ENCODE measurements at regions not wholly inside any gene's neighbourhood (a gene's known extent, or its start where the extent isn't known, plus 50 kb on each side); places are given as distances from the start of the nearest gene placed in this dataset.

DNA sequence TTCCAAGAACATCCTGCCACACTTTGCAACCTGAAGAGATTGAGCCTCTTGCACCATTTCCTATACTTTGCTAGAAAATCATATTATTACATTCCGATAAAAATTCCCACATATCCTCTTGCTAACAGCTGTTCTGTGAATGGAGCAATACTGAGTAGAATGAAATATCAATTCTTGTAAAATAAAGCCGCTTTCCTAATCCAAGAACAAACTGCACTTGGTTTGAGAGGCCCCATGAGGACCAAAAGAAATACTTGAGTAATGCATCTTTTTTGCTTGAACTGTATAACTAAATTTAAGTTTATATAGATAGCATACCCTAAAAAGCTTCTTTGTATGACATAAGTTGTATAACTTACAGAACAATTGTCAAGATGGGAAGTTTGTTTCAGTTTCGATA is 632.4 kb upstream of the SLC8A1 start:
- DNase-seq = no peak

DNA sequence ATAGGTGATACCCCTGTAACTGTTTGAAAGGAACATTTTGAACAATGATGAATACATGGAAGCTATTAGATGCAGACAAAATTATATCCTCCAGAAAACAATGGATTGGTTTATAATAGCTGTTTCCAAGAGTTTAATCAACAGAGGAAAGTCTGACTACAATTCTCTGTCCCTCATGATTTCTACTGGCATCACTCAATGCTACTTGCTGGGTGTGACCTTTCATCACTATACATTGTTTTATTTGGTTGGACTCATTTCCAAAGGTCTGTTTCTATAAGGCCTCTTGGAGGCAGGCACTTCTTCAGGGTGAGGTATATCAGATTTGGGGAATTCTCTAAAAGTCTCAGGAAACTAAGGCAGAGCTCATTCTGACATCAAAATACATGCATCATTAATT is 636.1 kb upstream of the SLC8A1 start:
- DNase-seq = no peak

DNA sequence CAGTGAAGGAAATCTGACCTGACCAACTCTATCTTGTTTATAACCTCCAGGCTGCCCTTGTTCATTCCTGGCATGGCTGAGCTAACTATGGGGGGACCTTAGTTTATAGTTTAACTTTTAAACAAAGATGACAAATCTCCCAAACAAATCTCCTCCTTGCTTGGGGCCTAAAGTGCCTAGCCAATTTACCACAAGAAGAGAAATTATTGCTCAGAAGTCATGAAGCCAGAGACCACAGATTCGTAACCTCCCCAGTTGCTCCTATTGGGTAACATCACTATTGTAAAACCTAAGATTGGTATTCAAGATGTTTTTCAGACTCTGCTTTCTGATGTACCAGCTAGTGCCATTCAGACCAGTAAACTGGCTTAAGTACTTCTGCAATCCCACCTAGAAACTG is 649.4 kb upstream of the SLC8A1 start:
- no peak for DNase-seq

DNA sequence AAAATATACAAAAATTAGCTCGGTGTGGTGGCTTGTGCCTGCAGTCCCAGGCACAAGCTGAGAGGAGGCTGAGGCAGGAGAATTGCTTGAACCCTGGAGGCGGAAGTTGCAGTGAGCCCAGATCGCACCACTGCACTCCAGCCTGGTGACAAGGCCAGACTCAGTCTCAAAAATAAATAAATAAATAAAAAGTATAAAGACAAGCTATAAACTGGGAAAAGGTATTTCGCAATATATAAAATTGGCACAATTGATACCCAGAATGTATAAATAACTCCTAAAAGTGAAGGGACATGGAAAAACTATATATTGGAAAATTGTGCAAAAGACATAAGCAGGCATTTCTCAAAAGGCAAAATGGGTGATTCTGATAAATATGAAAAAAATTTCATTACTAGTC is 657.9 kb upstream of the SLC8A1 start:
- DNase-seq = no peak

DNA sequence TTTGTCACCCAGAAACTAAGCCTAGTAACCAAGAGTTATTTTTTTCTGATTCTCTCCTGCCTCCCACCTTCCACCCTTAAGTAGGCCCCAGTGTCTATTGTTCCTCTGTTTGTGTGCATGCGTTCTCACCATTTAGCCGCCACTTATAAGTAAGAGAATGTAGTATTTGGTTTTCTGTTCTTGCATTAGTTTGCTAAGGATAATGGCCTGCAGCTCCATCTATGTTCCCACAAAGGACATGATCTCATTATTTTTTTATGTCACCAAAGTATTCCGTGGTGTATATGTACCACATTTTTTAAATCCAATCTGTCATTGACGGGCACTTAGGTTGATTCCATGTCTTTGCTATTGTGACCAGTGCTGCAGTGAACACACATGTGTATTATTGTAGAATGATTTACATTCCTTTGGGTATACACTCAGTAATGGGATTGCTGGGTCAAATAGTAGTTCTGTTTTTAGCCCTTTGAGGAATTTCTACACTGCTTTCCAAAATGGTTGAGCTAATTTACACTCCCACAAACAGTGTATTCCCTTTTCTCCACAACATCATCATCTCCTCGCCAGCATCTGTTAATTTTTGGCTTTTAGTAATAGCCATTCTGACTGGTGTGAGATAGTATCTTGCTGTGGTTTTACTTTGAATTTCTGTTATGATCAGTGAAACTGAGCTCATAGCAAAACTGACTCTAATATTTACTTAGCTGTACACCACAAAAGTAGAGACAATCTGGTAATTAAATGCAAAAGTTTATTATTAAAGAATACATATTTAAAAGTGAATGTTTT is 660.1 kb upstream of the SLC8A1 start:
- no peak for DNase-seq

DNA sequence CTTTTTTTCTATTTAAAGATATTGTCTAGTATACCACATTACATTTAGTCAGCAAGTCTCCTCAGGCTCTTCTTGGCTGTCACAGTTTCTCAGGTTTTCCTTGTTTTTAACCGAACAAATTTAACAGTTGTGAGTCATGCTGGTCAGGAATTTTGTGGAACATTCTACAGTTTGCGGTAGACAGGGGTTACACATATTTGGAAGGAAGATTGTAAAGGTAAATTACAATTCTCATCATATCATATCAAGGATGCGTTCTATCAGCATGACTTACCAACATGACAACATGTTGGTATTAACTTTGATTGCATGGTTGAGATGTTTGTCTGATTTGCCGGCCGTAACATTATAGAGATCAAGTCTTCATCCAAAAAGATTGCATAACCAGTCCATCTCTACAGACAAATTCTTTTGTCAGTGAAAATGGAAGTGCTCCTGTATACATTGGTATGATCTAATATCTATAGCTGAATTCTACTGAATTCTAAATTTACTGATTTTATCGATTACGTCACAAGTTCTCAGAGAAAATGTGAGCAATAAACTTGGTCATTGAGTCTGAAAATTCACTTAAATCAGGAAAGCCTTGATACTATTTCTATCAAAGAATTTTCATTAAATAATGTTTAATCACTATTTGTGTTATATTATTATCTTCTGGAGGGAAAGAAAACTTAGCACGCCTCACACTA is 664.4 kb upstream of the SLC8A1 start:
- DNase-seq = no peak

DNA sequence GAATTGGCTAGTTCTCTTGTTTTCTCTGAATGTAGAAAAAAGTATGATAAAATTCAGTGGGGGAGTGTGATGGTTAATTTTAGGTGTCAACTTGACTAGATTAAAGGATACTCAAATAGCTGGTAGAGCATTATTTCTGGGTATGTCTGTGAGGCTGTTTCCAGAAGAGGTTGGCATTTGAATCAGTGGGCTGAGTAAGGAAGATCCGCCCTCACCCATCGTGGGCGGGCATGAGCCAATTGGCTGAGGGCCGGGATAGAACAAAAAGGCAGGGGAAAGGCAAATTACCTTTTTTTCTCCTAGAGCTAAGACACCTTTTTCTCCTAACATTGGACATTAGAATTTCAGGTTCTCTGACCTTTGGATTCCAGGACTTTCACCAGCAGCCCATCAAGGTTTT is 667.6 kb upstream of the SLC8A1 start:
- no peak for DNase-seq

DNA sequence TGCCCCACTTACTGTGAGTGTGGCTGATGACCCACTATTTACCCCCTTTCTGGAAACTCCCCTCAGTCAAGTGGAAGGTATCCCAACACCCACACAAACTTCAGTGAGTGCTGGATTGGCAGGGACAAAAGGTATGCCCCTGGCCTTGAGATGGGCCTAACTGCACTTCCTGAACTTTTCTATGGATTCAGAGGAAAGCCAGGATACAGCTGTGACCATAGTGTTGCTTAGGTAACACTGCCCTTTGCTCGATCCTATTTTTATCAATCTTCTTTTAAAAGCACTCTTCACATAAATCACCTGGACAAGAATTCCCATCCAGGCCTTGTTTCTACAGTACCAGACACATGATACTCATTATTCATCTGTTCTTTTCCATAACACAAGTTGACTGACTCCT is 671.5 kb upstream of the SLC8A1 start:
- no peak for DNase-seq

DNA sequence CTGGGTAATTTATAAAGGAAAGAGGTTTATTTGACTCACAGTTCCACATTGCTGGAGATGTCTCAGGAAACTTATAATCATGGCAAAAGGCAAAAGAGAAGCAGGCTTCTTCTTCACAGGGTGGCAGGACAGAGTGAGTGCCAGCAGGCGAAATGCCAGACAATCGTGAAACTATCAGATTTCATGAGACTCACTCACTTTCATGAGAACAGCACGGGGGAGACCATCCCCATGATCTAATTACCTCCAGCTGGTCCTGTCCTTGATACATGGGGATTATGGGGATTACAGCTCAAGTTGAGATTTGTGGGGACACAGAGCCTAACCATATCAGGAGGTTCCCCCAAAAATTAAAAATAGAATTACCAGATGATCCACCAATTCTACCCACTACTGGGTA is 675.5 kb upstream of the SLC8A1 start:
- DNase-seq = no peak

DNA sequence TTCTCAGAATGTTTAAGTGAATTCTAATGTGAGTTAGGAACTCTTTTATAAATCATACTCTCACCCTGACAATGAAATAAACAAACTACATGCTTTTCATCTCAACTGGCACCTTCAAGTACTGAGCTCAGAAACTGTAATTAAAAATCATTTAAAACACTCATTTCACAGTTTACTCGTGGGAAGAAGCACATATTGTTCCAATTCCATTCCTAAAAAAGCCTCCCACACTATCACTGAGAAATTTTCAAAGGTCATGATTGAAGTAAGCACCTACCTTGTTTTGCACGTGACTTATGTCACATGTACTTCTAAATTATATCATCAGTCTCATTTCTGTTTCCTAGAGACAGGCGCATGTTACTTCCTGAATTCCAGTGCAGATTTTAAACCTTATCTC is 678.1 kb upstream of the SLC8A1 start:
- DNase-seq = no peak

DNA sequence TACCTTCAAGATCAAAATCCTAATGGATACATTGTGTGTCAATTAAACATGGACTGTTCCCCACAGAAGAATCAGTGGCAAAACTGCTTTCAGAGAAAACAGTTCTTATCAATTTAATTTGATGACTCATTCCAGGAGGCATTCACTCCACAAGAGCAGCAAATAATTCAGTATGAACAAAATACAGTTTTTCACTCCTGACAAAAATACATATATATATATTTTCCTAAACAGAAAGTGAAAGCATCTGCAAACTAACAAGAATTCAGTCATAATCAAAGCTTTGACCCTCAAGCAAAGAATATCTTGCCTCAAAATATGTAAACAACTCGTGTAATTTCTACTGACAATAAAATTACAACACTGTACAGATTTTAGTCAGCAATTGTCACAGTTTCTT is 685.1 kb upstream of the SLC8A1 start:
- no peak for DNase-seq

DNA sequence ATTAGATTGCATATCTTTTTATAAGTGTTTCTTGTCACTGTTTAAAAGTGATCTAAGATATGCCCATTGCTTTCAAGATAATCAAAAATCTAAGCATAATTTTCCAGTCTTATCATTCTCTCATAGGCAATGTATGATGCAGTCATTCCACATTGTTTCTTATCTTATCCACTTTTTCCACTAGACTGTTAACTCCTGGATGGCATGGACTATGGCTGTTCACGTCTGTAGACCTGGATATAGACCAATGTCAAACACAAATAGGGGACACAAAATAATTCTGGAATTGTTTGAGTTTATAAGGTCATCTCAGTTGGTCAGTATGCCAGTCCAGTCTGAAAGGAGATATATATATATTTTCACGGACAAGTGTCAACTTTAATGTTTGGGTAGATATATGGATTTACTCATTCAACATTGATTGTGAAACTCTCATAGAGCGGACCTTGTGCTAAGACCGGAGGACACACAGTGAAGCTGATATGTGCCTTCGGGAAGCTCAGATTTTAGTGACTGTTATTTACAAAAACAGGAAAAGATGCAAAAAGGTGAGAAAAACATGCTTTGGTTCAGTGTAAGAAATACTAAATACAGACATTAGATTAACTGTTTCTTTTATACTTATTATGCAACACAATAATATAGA is 689.4 kb upstream of the SLC8A1 start:
- no peak for DNase-seq

DNA sequence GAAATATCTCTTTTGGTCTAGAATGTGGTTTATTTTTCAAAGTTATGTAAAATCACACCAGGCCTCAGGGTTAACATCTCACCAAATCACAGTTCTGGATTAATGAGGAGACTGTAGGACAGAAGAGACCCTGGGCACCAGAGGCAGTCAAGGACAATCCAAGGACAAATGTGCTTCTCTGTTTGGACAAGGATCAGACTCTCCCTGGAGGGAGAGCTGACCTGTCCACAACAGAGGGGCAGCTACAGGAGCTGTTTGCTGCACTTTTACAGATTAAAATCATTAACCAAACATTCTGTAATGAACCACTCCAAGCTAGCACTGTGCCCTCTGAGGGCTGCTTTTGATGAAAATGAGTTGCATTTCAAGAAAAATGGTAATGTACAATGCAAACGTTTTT is 690.6 kb upstream of the SLC8A1 start:
- no peak for DNase-seq

DNA sequence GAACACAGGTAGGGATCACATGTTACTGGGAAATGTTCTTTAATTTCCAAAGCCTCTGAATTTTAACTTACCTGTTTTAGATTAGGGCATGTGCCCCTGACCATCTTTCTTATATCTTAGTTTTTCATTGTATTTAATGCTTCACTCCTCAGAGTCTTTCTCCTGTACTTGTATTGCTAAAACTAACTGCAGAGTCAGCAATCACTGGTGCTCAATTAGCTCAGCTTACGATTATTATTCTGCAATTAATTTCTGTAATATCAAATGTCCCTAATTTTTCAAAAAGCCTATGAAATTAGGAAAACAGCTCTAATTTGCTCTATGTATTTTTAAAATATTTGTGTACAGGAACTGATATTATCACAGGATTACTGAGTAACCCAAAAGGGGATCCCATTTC is 693.2 kb upstream of the SLC8A1 start:
- DNase-seq = no peak

DNA sequence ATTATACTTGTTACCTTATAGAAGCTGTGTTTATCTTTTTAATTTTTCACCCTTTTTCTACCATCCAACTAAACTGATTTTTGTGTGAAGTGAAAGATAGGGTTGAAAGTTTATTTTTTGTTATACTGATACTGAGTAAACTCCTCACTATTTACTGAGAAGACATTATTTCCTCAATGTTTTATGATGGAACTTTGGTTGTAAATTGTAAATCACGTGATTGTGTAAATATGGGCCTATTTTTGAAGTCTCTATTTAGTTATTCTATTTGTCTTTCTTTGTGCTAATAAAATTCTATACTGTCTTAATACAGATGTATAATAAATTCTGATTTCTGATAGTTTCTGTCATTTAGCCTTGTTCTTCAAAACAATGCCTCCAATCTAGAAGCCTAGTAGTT is 697.2 kb upstream of the SLC8A1 start:
- DNase-seq = no peak

DNA sequence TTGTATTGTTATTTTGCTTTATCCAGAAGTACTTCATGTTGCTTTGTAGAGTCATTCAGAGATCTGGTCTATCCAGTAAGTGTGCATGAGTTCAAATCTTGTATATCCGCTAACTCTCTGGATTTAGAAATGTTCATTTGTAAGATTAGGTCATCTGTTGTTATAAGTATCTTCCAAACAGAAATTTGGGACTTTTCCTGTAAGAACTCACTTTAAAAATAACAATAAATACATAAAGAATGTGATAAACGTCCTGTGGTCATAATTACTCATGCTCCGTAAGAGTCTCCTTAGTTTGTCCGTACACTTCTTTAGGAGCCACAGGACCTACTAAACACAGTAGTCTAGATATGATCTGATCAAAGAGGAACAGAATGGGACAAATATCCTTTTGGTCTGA is 699.9 kb upstream of the SLC8A1 start:
- DNase-seq = no peak

DNA sequence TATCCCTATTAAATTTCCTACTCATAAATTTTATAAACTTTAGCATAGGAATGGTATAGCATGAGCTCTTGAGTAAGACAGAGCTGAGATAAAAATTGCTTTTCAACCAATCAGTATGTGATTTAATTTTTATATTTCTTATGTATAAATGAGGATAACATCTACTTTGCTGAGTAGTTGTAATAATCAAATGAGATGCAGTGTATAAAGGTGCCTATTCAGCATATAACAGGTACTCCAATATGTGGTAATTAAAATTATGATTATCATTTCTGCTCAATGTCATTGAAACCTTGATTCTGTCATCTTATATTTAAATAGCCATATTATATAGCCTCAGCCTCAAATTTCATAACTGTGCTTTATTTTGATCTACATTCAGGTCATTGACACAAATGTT is 700.4 kb upstream of the SLC8A1 start:
- no peak for DNase-seq

DNA sequence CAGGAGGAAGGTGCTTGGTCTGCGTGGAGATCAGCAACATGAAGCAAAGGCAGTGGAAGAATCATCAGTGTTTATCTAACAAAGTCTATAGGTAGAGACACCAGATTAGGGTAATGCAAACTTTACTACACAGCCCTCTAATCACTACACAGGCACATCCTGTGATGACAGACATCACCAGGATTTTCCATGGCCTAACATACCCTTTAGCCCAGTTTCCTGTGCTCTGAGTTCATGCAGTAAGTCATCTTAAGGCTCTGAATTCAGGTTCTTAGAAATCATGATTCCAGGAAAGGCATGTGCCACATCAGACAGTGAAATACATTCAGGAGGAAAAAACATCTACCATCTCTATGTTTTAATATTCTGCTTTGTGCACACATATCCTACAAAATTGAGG is 708.5 kb upstream of the SLC8A1 start:
- no peak for DNase-seq

DNA sequence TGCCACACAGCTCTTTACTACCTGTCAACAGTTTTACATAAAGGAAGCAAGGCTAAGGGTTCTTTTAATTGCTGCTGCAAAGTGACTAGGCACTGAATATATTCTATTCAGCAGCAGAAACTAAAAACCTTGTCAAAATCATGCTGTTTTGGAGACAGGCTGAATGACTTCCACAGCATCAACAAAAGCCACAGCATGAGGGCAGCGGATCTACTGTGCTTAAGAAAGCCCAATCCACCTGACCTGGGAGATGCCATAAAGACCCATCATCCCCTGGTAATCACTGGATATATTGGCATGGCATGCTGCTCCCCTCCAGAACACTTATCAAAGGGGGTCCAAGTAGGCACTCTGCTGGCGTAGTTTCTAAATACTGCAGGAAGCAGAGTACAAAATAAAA is 715.1 kb upstream of the SLC8A1 start:
- no peak for DNase-seq

DNA sequence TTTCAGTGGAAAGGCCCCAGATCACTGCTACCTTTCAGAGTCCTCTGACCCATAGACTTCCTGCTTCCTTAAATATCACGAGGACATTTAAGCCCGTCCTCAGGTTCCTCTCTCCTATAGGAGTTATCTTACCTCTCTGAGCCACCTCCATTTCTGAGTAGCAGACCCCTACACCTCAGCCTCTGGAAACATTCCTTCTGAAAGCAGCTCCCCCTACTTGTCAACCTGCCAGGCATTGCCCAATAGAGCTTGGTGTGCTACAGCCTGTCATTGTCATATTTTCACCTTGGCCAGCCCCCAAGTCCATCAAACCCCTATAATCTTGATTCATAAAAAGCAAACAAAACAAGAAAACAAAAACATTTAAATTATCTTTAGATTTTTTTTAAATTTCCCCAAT is 717.9 kb upstream of the SLC8A1 start:
- DNase-seq = no peak

DNA sequence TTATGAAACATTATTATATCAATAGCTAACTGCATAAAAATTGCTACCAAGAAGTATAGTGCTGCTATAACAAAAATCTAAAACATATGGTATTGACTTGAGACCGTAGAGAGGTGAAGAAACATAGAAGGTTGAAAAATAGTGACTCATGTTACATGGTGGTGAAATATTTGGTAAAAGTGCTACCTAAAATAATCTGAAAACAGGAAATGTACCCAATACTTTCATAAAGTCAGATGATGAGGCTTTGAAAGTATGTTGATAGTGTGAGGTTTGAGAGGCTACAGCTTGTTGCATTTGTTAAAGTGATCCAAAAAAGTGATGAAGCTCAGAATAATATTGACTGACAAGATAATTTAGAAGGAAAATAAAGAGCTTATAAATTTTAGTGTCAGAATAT is 718.7 kb upstream of the SLC8A1 start:
- no peak for DNase-seq

DNA sequence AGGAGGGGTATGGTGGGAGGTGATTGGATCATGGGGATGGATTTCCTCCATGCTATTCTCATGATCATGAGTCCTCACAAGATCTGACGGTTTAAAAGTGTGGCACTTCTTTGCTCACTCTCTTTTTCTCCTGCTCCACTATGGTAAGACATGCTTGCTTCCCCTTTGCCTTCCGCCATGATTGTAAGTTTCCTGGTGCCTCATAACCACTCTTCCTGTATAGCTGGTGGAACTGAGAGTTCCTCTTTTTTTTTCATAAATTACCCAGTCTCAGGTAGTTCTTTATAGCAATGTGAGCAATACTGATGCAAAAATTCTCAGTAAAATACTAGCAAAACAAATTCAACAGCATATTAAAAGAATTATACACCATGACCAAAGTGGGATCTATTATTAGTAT is 728.5 kb upstream of the SLC8A1 start:
- no peak for DNase-seq

DNA sequence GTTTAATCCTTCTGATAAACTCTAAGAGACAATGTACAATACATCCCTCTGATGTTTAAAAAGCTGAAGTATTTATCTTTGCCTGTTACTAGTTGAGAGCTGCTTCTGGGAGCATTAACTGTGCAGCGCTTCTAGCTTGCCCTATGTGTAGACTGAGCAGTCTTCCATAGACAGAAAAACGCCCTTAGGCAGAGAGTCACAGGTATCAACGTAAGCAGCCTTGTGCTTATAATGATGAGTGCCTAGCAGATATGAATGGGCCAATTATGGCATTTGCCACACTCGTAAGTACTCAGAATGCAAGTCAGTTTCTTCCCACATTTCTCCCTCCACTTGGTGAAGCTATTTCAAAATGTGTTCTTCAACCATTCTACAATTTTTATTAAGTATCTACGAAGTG is 731.1 kb upstream of the SLC8A1 start:
- DNase-seq = no peak

DNA sequence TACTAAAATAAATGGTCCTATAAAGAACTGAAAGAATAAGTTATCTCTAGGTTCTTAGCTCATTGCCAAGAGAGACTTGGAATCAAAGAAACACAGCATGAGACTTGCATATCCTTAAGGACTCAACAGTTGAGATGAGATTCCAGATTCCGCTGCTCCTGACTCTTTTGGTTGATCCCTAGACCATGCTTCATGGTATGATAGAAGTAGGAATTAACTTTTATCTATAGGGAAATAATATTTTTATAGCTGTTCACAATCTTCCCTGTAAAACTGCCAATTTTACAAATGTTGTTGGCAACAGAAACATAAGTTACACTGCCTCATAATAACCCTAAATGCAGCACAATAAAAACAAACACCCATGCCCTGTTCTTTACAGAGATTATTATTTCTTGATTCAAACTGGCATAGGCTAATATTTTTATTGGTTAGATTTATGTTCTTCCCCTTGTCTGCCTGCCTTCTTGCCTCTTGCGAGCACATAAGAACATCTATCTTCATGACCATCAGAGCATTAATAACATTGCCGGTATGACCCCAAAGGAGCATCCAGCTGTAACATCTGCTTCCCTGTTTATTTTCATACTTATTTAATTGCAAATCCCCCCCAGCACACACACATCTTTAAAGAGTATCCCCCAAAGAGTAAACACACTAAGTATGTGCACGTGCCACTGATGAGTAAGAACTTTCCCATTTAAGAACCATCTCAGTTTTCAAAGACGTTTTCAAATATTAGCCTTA is 735.7 kb upstream of the SLC8A1 start:
- DNase-seq = no peak
